ENCODE measurements at regions not wholly inside any gene's neighbourhood (a gene's known extent, or its start where the extent isn't known, plus 50 kb on each side); places are given as distances from the start of the nearest gene placed in this dataset.

DNA sequence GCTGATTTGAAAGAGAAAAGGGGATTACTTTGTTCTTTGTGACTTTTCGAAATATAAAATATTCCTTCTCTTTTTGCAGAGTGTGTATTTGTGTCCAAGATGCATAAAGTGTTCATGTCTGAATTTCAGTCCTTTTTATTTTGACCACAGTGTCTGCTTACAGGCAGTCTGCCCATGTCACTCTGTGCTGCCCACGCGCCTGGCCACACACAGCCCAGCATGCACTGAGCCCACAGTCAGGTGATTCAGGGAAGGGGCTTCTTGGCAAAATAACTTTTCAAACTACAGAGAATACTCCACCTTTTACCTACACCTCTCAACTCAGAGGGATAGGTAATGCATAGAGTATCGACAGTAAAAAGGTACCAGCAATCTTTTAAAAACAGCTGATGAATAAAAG lies 142.5 kb upstream of the TRPC4 start:
- TF ChIP-seq POLR2A (IDR thresholded peaks at IDR 0.05), result no peak
- TF ChIP-seq, protein P1, sequence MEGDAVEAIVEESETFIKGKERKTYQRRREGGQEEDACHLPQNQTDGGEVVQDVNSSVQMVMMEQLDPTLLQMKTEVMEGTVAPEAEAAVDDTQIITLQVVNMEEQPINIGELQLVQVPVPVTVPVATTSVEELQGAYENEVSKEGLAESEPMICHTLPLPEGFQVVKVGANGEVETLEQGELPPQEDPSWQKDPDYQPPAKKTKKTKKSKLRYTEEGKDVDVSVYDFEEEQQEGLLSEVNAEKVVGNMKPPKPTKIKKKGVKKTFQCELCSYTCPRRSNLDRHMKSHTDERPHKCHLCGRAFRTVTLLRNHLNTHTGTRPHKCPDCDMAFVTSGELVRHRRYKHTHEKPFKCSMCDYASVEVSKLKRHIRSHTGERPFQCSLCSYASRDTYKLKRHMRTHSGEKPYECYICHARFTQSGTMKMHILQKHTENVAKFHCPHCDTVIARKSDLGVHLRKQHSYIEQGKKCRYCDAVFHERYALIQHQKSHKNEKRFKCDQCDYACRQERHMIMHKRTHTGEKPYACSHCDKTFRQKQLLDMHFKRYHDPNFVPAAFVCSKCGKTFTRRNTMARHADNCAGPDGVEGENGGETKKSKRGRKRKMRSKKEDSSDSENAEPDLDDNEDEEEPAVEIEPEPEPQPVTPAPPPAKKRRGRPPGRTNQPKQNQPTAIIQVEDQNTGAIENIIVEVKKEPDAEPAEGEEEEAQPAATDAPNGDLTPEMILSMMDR (IDR thresholded peaks at IDR 0.05), result no peak

All from uterus (tissue), 2 donors.